ENCODE measurements at regions not wholly inside any gene's neighbourhood (a gene's known extent, or its start where the extent isn't known, plus 50 kb on each side); places are given as distances from the start of the nearest gene placed in this dataset.

DNA sequence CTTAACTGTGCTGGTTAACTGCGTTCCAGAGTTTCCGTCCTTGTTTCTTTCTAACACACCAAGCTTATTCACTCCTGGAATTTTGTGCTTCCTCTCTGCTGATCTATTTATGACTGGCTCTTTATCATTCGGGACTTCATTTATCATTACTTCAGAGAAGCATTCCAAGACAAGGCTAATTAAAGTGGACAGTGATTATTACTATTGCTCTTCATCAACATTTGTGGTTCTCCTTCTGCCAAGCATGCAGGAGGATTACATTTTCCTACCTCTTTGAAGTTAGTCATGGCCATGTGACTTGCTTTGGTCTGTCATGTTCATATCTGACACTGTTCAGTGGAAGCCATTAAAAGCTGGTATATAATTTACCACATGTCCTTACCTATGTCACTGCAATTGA lies 172.4 kb upstream of the AGR3 start:
- Histone ChIP-seq H3K27me3 (replicated peaks in 1 of 7) (no peaks in the 10 kb centered on the region), H3K4me3 (no peak overlapping the region), H3K9me3 (no peaks in the 10 kb centered on the region), H3K27ac (no peak overlapping the region), H3K36me3 (no peaks in the 10 kb centered on the region), H3K4me1 (peaks cover 0 to 8% (median 3%) of the 10 kb centered on the region in 6 donors)
- intact Hi-C loops (cut with DNase I; ENCODE audit: low total_unique reads): no loop called here
- WGBS, 5 donors: 74 to 91% (median 86%) methylated on average over 3 of the region's 3 CpGs
- DNase-seq: no peak
- no peak for TF ChIP-seq POLR2AphosphoS5 (IDR thresholded peaks at IDR 0.05)
- no peak for TF ChIP-seq POLR2A (IDR thresholded peaks at IDR 0.05)
- no peak for TF ChIP-seq CTCF (IDR thresholded peaks at IDR 0.05 in 8 of 11, conservative IDR thresholded peaks at IDR 0.05 in 3 of 11)

GRCh38 chr7:17054836-17055235 lies 173.1 kb upstream of the AGR3 start:
- Histone ChIP-seq H3K36me3 (no peaks in the 10 kb centered on the region), H3K4me3 (no peak overlapping the region), H3K9me3 (no peaks in the 10 kb centered on the region), H3K4me1 (peaks cover 0 to 11% (median 3%) of the 10 kb centered on the region in 6 donors), H3K27me3 (replicated peaks in 1 of 7) (no peaks in the 10 kb centered on the region), H3K27ac (no peak overlapping the region)
- 67 to 88% (median 84%) methylated on average over 2 of the region's 2 CpGs for WGBS, 5 donors
- no peak for TF ChIP-seq CTCF (IDR thresholded peaks at IDR 0.05 in 8 of 11, conservative IDR thresholded peaks at IDR 0.05 in 3 of 11)
- DNase-seq: no peak
- intact Hi-C loops (cut with DNase I; ENCODE audit: low total_unique reads): no loop called here

GRCh38 chr7:17055596-17055995 lies 173.8 kb upstream of the AGR3 start:
- Histone ChIP-seq H3K4me1 (peaks cover 0 to 11% (median 3%) of the 10 kb centered on the region in 6 donors), H3K9me3 (no peaks in the 10 kb centered on the region), H3K27me3 (replicated peaks in 1 of 7) (no peaks in the 10 kb centered on the region), H3K4me3 (no peak overlapping the region), H3K36me3 (no peaks in the 10 kb centered on the region), H3K27ac (no peak overlapping the region)
- 92 to 98% (median 93%) methylated on average over 2 of the region's 2 CpGs for WGBS, 5 donors
- no peak for TF ChIP-seq CTCF (IDR thresholded peaks at IDR 0.05 in 8 of 11, conservative IDR thresholded peaks at IDR 0.05 in 3 of 11)
- no peak for TF ChIP-seq POLR2AphosphoS5 (IDR thresholded peaks at IDR 0.05)
- no peak for TF ChIP-seq POLR2A (IDR thresholded peaks at IDR 0.05)
- intact Hi-C loops (cut with DNase I; ENCODE audit: low total_unique reads): no loop called here
- no peak for DNase-seq

- WGBS, 5 donors: 78 to 93% (median 90%) methylated on average over 7 of the region's 7 CpGs
- no peak for DNase-seq
- H3K36me3 ChIP-seq: no peaks in the 10 kb centered on the region
- no peaks in the 10 kb centered on the region for H3K9me3 ChIP-seq
- no peak overlapping the region for H3K27ac ChIP-seq
- TF ChIP-seq CTCF (IDR thresholded peaks at IDR 0.05 in 8 of 11, conservative IDR thresholded peaks at IDR 0.05 in 3 of 11) (no peak), POLR2A (IDR thresholded peaks at IDR 0.05) (no peak), POLR2AphosphoS5 (IDR thresholded peaks at IDR 0.05) (no peak)
- no peaks in the 10 kb centered on the region for H3K27me3 ChIP-seq (replicated peaks in 1 of 7)
- peaks cover 0 to 11% (median 3%) of the 10 kb centered on the region in 6 donors for H3K4me1 ChIP-seq
- no peak overlapping the region for H3K4me3 ChIP-seq
- intact Hi-C loops (cut with DNase I; ENCODE audit: low total_unique reads): no loop called here
Measured at GRCh38 chr7:17056491-17057142, 174.8 kb upstream of the AGR3 start.

Data from spleen (tissue), 11 donors.